GM06990 (cell line): ENCODE measurements at regions not wholly inside any gene's neighbourhood (a gene's known extent, or its start where the extent isn't known, plus 50 kb on each side); places are given as distances from the start of the nearest gene placed in this dataset.

ENCODE experiments used
- DNase-seq: peaks from one replicate; pipeline ENCODE4 v3.0.0-alpha.2; 2011; ENCODE audit not compliant: insufficient read length; ENCODE audit errors: extremely low read depth
- H3K27me3 ChIP-seq: replicated peaks from 2 replicates; pipeline ENCODE4 v1.6.0; 2011; ENCODE audit warnings: low read length; ENCODE audit not compliant: control insufficient read depth, insufficient read depth
- H3K36me3 ChIP-seq: 2 replicates; pipeline ENCODE4 v1.5.1; 2011; ENCODE audit warnings: low read length; ENCODE audit not compliant: control insufficient read depth, insufficient read depth
- H3K4me3 ChIP-seq: replicated peaks from 2 replicates; pipeline ENCODE4 v1.5.1; 2011; ENCODE audit warnings: low read depth, mild to moderate bottlenecking, control low read depth, low read length
- CTCF ChIP-seq: IDR thresholded peaks from 2 replicates; pipeline ENCODE4 v1.5.1; 2011; ENCODE audit warnings: low read length, control low read depth, mild to moderate bottlenecking, inconsistent platforms; ENCODE audit not compliant: insufficient read depth, poor library complexity, severe bottlenecking

- TF ChIP-seq CTCF = no peak
- no peaks in the 10 kb centered on the region for H3K36me3 ChIP-seq
- H3K4me3 ChIP-seq = no peak overlapping the region
- no peak for DNase-seq
- no peaks in the 10 kb centered on the region for H3K27me3 ChIP-seq
These were observed 94.9 kb upstream of the NR4A3 start for GRCh38 chr9:99726758-99727157.

GRCh38 chr9:99730062-99730461 is 91.6 kb upstream of the NR4A3 start:
- Histone ChIP-seq H3K4me3 (no peak overlapping the region), H3K27me3 (no peaks in the 10 kb centered on the region), H3K36me3 (no peaks in the 10 kb centered on the region)
- DNase-seq = no peak
- no peak for TF ChIP-seq CTCF

- Histone ChIP-seq H3K27me3 (no peaks in the 10 kb centered on the region), H3K36me3 (no peaks in the 10 kb centered on the region), H3K4me3 (no peak overlapping the region)
- no peak for TF ChIP-seq CTCF
- no peak for DNase-seq
These were observed 89.7 kb upstream of the NR4A3 start for GRCh38 chr9:99731950-99732349.

- DNase-seq = no peak
These were observed 89.0 kb upstream of the NR4A3 start for GRCh38 chr9:99732715-99733114.

GRCh38 chr9:99735041-99735440 is 86.6 kb upstream of the NR4A3 start:
- DNase-seq = no peak
- H3K36me3 ChIP-seq = no peaks in the 10 kb centered on the region
- no peak for TF ChIP-seq CTCF
- H3K4me3 ChIP-seq = no peak overlapping the region
- H3K27me3 ChIP-seq = no peaks in the 10 kb centered on the region

More at GRCh38 chr9:99732715-99733114, 89.0 kb upstream of the NR4A3 start:
- Histone ChIP-seq H3K27me3 (no peaks in the 10 kb centered on the region), H3K4me3 (no peak overlapping the region), H3K36me3 (no peaks in the 10 kb centered on the region)
- no peak for TF ChIP-seq CTCF

GRCh38 chr9:99736291-99736690 is 85.4 kb upstream of the NR4A3 start:
- H3K27me3 ChIP-seq = no peaks in the 10 kb centered on the region
- no peaks in the 10 kb centered on the region for H3K36me3 ChIP-seq
- no peak for TF ChIP-seq CTCF
- DNase-seq = no peak
- H3K4me3 ChIP-seq = no peak overlapping the region
